ENCODE measurements at regions not wholly inside any gene's neighbourhood (a gene's known extent, or its start where the extent isn't known, plus 50 kb on each side); places are given as distances from the start of the nearest gene placed in this dataset.

- H3K4me3 ChIP-seq (ENCODE audit: low read depth, low read length), result no peak overlapping the region
- H3K27ac ChIP-seq (ENCODE audit: low read depth, low read length), result no peak overlapping the region
- ChIA-PET POLR2A (no interaction called here), CTCF (no interaction called here)
- TF ChIP-seq, protein P1, sequence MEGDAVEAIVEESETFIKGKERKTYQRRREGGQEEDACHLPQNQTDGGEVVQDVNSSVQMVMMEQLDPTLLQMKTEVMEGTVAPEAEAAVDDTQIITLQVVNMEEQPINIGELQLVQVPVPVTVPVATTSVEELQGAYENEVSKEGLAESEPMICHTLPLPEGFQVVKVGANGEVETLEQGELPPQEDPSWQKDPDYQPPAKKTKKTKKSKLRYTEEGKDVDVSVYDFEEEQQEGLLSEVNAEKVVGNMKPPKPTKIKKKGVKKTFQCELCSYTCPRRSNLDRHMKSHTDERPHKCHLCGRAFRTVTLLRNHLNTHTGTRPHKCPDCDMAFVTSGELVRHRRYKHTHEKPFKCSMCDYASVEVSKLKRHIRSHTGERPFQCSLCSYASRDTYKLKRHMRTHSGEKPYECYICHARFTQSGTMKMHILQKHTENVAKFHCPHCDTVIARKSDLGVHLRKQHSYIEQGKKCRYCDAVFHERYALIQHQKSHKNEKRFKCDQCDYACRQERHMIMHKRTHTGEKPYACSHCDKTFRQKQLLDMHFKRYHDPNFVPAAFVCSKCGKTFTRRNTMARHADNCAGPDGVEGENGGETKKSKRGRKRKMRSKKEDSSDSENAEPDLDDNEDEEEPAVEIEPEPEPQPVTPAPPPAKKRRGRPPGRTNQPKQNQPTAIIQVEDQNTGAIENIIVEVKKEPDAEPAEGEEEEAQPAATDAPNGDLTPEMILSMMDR (IDR thresholded peaks at IDR 0.05; ENCODE audit: low read depth, low read length), result no peak
- H3K27me3 ChIP-seq (ENCODE audit: control insufficient read depth, insufficient read depth, low read length), result no peaks in the 10 kb centered on the region
- no peak for DNase-seq (ENCODE audit: low read depth, low spot score)
- peaks cover 10% of the 10 kb centered on the region; the same call in 1 of the 2 replicates for H3K9me3 ChIP-seq (ENCODE audit: control insufficient read depth, insufficient read depth, low read length)
These were observed 295.2 kb upstream of the SNX7 start for GRCh38 chr1:98366343-98366742.

- H3K4me3 ChIP-seq (ENCODE audit: low read depth, low read length), result no peak overlapping the region
- ChIA-PET POLR2A (no interaction called here), CTCF (no interaction called here)
- no peak for DNase-seq (ENCODE audit: low read depth, low spot score)
- peaks cover 10% of the 10 kb centered on the region; the same call in 1 of the 2 replicates for H3K9me3 ChIP-seq (ENCODE audit: control insufficient read depth, insufficient read depth, low read length)
- no peaks in the 10 kb centered on the region for H3K27me3 ChIP-seq (ENCODE audit: control insufficient read depth, insufficient read depth, low read length)
- TF ChIP-seq, protein P1 (IDR thresholded peaks at IDR 0.05; ENCODE audit: low read depth, low read length), result no peak
- no peak overlapping the region for H3K27ac ChIP-seq (ENCODE audit: low read depth, low read length)
These were observed 297.0 kb upstream of the SNX7 start for GRCh38 chr1:98364544-98364943.

GRCh38 chr1:98360864-98361263 lies 300.7 kb upstream of the SNX7 start:
- Histone ChIP-seq H3K27ac (ENCODE audit: low read depth, low read length) (no peak overlapping the region), H3K27me3 (ENCODE audit: control insufficient read depth, insufficient read depth, low read length) (no peaks in the 10 kb centered on the region), H3K4me3 (ENCODE audit: low read depth, low read length) (no peak overlapping the region), H3K9me3 (ENCODE audit: control insufficient read depth, insufficient read depth, low read length) (no peaks in the 10 kb centered on the region; the same call in 1 of the 2 replicates)
- CTCF ChIA-PET, result interaction anchor here (0.7 kb wide), 1 partner anchor 65 kb away, joined by 3 read pairs; no protein-coding TSS in a partner anchor
- POLR2A ChIA-PET, result no interaction called here
- no peak for DNase-seq (ENCODE audit: low read depth, low spot score)
- TF ChIP-seq, protein P1 (IDR thresholded peaks at IDR 0.05; ENCODE audit: low read depth, low read length), result no peak

DNA sequence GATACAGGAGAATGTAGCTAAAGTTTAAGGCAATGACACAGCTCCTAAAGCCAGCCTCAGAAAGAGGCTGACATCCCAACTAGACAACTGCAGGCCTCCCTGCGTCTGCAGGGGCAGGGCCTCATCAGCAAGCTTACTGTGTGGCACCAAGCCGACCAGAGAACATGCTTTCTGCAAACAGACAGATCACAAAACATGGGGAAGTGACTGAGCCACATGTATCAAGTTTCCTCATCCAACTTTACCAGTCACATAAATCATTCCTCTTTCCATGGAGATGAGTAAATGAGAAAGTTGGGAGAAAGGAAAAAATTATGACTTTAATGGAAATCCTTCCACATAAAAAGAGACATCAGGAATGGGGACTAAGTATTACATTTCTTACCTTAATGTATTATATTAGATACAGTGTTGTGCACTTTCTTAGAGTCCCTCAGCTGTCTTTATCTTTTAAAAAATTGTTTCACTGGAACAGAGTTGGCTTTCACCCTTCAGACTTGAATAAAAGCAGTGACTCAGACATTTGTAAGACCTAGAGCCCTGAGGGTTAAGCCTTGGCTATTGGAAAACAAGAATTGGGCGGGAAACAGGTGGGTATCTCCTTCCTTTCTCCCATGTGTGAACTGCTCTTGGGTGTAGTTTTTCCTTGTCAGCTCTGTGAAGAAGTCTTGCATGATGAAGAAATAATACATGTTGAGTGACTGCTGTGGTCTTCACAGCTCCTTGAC lies 305.7 kb upstream of the SNX7 start:
- no peaks in the 10 kb centered on the region for H3K27me3 ChIP-seq (ENCODE audit: control insufficient read depth, insufficient read depth, low read length)
- H3K9me3 ChIP-seq (ENCODE audit: control insufficient read depth, insufficient read depth, low read length), result no peaks in the 10 kb centered on the region; the same call in 1 of the 2 replicates
- DNase-seq (ENCODE audit: low read depth, low spot score), result no peak
- no peak overlapping the region for H3K27ac ChIP-seq (ENCODE audit: low read depth, low read length)
- ChIA-PET CTCF (interaction anchor here (1.1 kb wide), 1 partner anchor 19 kb away, joined by 3 read pairs; no protein-coding TSS in a partner anchor), POLR2A (no interaction called here)
- H3K4me3 ChIP-seq (ENCODE audit: low read depth, low read length), result no peak overlapping the region
- TF ChIP-seq, protein P1 (IDR thresholded peaks at IDR 0.05; ENCODE audit: low read depth, low read length), result no peak

DNA sequence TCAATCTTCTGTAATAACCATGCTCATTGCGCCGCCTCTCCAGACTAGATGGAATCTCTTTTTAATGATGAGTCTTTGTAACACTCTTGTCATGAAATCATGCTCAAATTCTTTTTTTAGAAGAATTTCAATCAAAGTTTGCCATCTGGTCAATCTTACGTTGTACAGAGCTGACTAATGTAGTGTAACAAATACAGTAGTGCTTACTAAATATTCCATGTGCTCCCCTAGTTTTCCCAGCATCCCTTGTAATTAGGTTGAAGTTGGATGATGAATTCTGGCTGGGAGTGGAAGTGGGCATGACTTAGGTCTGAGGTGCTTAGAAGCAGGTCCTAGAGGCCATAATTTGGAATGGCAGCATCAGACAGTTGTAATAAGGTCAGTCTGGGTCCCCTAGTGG lies 309.1 kb upstream of the SNX7 start:
- no peak for DNase-seq (ENCODE audit: low read depth, low spot score)
- Histone ChIP-seq H3K4me3 (ENCODE audit: low read depth, low read length) (no peak overlapping the region), H3K27ac (ENCODE audit: low read depth, low read length) (no peak overlapping the region), H3K27me3 (ENCODE audit: control insufficient read depth, insufficient read depth, low read length) (no peaks in the 10 kb centered on the region), H3K9me3 (ENCODE audit: control insufficient read depth, insufficient read depth, low read length) (no peaks in the 10 kb centered on the region; the same call in 1 of the 2 replicates)
- TF ChIP-seq, protein P1 (IDR thresholded peaks at IDR 0.05; ENCODE audit: low read depth, low read length), result no peak
- ChIA-PET CTCF (no interaction called here), POLR2A (no interaction called here)
